ENCODE measurements at regions not wholly inside any gene's neighbourhood (a gene's known extent, or its start where the extent isn't known, plus 50 kb on each side); places are given as distances from the start of the nearest gene placed in this dataset.

DNA sequence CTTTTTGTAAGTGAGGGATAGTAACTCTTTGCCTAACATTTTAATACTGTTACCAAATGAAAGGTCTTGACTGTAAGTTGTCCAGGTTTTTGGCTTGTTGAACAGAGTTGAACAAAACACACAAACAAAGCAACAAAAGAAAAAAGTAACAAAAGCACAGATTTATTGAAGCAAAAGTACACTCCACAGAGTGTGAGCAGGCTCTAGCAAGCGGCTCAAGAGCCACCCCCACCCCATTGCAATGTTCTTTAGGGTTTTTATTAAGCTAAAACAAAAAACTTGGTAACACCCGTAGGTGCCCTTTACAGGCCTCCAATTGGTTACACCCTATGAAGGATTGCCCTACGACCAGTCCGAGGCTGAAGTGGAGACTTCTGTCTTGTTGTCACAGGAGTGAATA, 197.4 kb upstream of the MAP3K1 start:
- no peak for ATAC-seq

- ATAC-seq, result no peak
These were observed 198.7 kb upstream of the MAP3K1 start for GRCh38 chr5:56616454-56617160.

GRCh38 chr5:56615361-56616153, 199.8 kb upstream of the MAP3K1 start:
- ATAC-seq, result no peak

DNA sequence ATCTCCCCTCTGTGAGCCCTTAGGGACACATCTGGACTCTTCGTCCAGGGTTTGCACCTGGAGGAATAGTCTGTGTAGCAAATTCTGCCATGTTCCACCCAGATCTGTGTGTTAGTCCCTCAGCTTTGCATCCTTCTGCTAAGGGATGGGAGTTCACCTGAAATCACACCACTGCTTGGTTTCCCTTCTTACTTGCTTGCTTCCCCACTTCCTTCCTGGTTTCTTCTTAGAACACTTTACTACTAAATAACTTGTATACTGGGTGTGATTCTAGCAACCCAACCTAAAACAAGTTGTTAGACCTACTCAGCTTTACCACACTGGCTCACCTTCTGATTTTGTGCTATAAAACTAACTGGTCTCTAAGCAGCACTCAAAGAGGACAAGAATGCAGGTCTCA, 202.6 kb upstream of the MAP3K1 start:
- no peak for ATAC-seq

GRCh38 chr5:56612353-56612752, 203.0 kb upstream of the MAP3K1 start:
- no peak for ATAC-seq

GRCh38 chr5:56610093-56610698, 205.2 kb upstream of the MAP3K1 start:
- ATAC-seq, result peak; percentile 94 to 97

DNA sequence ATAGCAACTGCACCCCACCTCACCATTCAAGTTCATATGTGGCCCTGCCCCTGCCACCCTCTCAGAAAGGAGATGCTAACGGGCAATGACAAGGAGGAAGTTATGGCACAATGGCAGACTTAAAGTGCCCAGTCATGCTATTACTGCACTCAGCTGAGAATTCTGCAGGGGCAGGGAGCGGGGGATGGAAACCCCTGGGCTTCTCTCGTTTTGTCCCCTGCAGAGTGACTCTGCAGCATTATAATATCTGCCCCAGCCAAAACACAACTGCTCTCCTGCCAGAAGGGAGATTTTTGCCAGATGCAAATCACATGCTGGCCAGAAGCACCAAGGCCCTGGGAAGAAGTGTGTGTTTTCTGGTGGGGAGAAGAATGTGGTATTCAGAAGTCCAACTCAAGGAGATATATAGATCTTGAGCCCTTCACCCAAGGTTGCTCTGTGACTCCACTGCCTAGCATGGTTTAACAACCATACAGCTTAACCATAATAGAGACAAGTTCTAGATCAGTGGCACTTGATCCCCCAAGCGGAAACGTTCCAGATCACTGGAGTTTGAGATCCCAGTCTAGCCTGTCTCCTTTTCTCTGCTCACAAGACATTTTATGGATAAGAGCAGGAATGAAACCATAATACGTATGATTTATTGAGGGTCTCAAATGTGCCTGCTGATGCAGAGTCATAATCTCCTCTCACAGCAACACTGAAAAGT, 207.0 kb upstream of the MAP3K1 start:
- no peak for ATAC-seq

DNA sequence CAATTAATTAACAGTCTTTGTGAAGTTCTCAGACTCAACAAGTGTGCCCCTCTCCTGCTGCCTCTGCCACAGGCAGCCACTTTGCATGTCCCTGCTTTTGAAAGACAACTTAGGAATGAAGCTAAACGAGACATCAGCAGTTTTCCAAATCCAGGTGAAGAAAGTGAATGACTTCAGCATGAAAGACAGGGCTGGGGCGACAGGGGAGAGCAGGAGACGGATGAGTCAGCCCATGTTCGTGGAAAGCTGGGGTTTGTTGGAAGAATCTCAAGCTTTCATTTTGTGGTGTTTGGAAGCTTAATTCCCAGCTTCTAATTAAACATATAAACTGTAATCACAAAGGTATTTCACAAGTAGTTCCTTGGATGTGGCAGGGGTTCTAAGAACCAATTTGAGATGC, 207.8 kb upstream of the MAP3K1 start:
- ATAC-seq, result no peak

GRCh38 chr5:56607074-56607473, 208.3 kb upstream of the MAP3K1 start:
- no peak for ATAC-seq

DNA sequence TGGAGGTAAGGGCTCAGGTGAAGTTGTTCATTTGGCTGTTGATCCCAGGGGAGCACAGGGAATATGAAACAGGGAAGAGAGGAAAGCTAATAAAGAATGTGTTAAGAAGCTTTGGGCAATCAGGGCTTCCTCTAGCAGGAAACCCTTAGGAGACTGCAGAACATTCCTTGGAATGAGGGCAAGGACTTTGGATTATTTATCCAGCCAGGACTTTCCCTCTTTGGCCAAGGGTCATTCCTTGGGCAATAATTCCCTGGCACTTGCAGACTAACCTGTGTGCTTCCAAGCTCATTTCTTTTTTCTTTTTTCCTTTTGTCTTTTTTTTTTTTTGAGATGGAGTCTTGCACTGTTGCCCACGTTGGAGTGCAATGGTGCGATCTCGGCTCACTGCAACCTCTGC, 209.2 kb upstream of the MAP3K1 start:
- ATAC-seq, result no peak

GRCh38 chr5:56605231-56605630, 210.1 kb upstream of the MAP3K1 start:
- ATAC-seq, result no peak

- no peak for ATAC-seq
These were observed 213.7 kb upstream of the MAP3K1 start for GRCh38 chr5:56601641-56602071.

- ATAC-seq, result no peak
These were observed 216.4 kb upstream of the MAP3K1 start for GRCh38 chr5:56598941-56599340.

GRCh38 chr5:56596155-56596554, 219.2 kb upstream of the MAP3K1 start:
- ATAC-seq, result no peak

- no peak for ATAC-seq
These were observed 219.8 kb upstream of the MAP3K1 start for GRCh38 chr5:56595566-56595965.

DNA sequence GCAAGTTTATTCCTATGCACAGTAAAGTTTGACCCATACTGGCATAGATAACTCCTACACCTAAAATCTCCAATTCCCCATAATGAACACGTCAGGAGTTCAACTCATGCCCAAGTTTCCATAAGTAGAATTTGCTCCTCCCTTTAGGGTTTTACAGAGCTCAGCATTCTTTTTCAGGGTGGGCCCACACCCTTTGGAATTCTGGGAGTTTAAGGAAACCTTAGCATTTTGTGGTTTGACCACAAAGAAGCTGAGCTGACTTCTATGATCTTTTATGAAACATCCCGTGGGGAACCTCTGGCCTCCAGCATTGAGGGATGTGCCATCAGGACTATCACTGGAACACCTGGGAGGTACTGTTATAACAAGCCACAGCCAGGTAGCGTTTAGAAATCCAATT, 220.6 kb upstream of the MAP3K1 start:
- no peak for ATAC-seq

GRCh38 chr5:56591081-56591480, 224.3 kb upstream of the MAP3K1 start:
- no peak for ATAC-seq

GRCh38 chr5:56589481-56589860, 225.9 kb upstream of the MAP3K1 start:
- no peak for ATAC-seq

- peak; percentile 88 to 89 for ATAC-seq
These were observed 226.5 kb upstream of the MAP3K1 start for GRCh38 chr5:56588636-56589480.

GRCh38 chr5:56588131-56588487, 227.2 kb upstream of the MAP3K1 start:
- no peak for ATAC-seq

GRCh38 chr5:56587381-56588130, 227.8 kb upstream of the MAP3K1 start:
- ATAC-seq, result no peak

All from activated CD4-positive, CD25-positive, alpha-beta regulatory T cell treated with anti-CD3 and anti-CD28 coated beads, Interleukin-2, amount 50 U/mL, for 24 hours (primary cell).